GM23338 (cell line): ENCODE measurements at regions not wholly inside any gene's neighbourhood (a gene's known extent, or its start where the extent isn't known, plus 50 kb on each side); places are given as distances from the start of the nearest gene placed in this dataset.

Source experiments
- ATAC-seq: fragments of 200-7000 bp; cut with Tn5 transposase; 3 replicates; pipeline ENCODE4 v1.9.1; 2020
- DNase-seq: peaks from one replicate; pipeline ENCODE4 v3.0.0-alpha.2; 2015; ENCODE audit warnings: low spot score
- H2AFZ ChIP-seq: fragments of 200-600 bp; sonication (generic); 2 replicates; pipeline ENCODE4 v1.8.0; 2016; ENCODE audit warnings: antibody characterized with exemption, mild to moderate bottlenecking, moderate library complexity
- H3F3A ChIP-seq: fragments of 200-600 bp; sonication (generic); replicated peaks from 2 replicates; pipeline ENCODE4 v1.8.0; 2017; ENCODE audit warnings: antibody characterized with exemption, mixed run types, low read depth
- H3K27ac ChIP-seq: fragments of 200-600 bp; sonication (generic); 2 replicates; pipeline ENCODE4 v1.6.1; 2016; ENCODE audit warnings: low read depth
- H3K27me3 ChIP-seq: fragments of 200-600 bp; sonication (generic); 2 replicates; pipeline ENCODE4 v1.8.0; 2016; ENCODE audit warnings: mild to moderate bottlenecking, mixed run types, moderate library complexity; ENCODE audit not compliant: insufficient read depth
- H3K36me3 ChIP-seq: fragments of 200-600 bp; sonication (generic); 2 replicates; pipeline ENCODE4 v1.8.0; 2016; ENCODE audit warnings: mild to moderate bottlenecking; ENCODE audit not compliant: insufficient read depth
- H3K4me1 ChIP-seq: fragments of 200-600 bp; sonication (generic); 2 replicates; pipeline ENCODE4 v1.8.0; 2016; ENCODE audit warnings: mild to moderate bottlenecking, moderate library complexity; ENCODE audit not compliant: insufficient read depth
- H3K4me2 ChIP-seq: fragments of 200-600 bp; sonication (generic); 2 replicates; pipeline ENCODE4 v1.7.1; 2017; ENCODE audit warnings: mixed run types
- H3K4me3 ChIP-seq: fragments of 200-600 bp; sonication (generic); 2 replicates; pipeline ENCODE4 v1.6.1; 2016; ENCODE audit warnings: mixed run types
- H3K79me2 ChIP-seq: fragments of 200-600 bp; sonication (generic); replicated peaks from 2 replicates; pipeline ENCODE4 v1.8.0; 2017; ENCODE audit warnings: mild to moderate bottlenecking; ENCODE audit not compliant: insufficient read depth
- H3K9me2 ChIP-seq: fragments of 200-600 bp; sonication (generic); 2 replicates; pipeline ENCODE4 v1.8.0; 2017; ENCODE audit not compliant: insufficient read depth
- H4K20me1 ChIP-seq: fragments of 200-600 bp; sonication (generic); replicated peaks from 2 replicates; pipeline ENCODE4 v1.8.0; 2017; ENCODE audit warnings: mild to moderate bottlenecking; ENCODE audit not compliant: insufficient read depth
- H3K27ac Mint-ChIP-seq: 2 replicates; pipeline ENCODE4 v1.8.0; 2020; ENCODE audit warnings: inconsistent platforms, mild to moderate bottlenecking, moderate library complexity, mixed read lengths
- H3K27me3 Mint-ChIP-seq: 3 replicates; pipeline ENCODE4 v1.8.0; 2022; ENCODE audit warnings: low read depth, mild to moderate bottlenecking, moderate library complexity, mixed read lengths, inconsistent platforms; ENCODE audit not compliant: insufficient read depth, poor library complexity
- H3K36me3 Mint-ChIP-seq: 3 replicates; pipeline ENCODE4 v1.8.0; 2021; ENCODE audit warnings: low read depth, mild to moderate bottlenecking, inconsistent platforms, moderate library complexity, mixed read lengths
- H3K4me1 Mint-ChIP-seq: 3 replicates; pipeline ENCODE4 v1.8.0; 2020; ENCODE audit warnings: mild to moderate bottlenecking, inconsistent platforms, mixed read lengths
- H3K4me3 Mint-ChIP-seq: 3 replicates; pipeline ENCODE4 v1.8.0; 2021; ENCODE audit warnings: moderate library complexity, mild to moderate bottlenecking, inconsistent platforms, mixed read lengths
- H3K9me3 Mint-ChIP-seq: 3 replicates; pipeline ENCODE4 v1.8.0; 2020; ENCODE audit warnings: moderate library complexity, mild to moderate bottlenecking, inconsistent platforms, mixed read lengths
- CREB1 ChIP-seq: fragments of 250-450 bp; sonication (Bioruptor Pico); IDR thresholded peaks from 2 replicates; pipeline ENCODE4 v1.5.0; 2020; ENCODE audit warnings: low read depth, mild to moderate bottlenecking, moderate library complexity
- EZH2 ChIP-seq: fragments of 200-600 bp; sonication (generic); IDR thresholded peaks from one replicate; pipeline ENCODE4 v1.8.0; 2017; ENCODE audit warnings: antibody characterized with exemption, mild to moderate bottlenecking, low read depth; ENCODE audit not compliant: unreplicated experiment
- EZH2phosphoT487 ChIP-seq: fragments of 200-600 bp; sonication (generic); IDR thresholded peaks from one replicate; pipeline ENCODE4 v1.8.1; 2018; ENCODE audit warnings: antibody characterized with exemption; ENCODE audit not compliant: unreplicated experiment
- JUNB ChIP-seq: IDR thresholded peaks from one replicate; pipeline ENCODE4 v1.6.1; 2016; ENCODE audit warnings: antibody characterized with exemption; ENCODE audit not compliant: unreplicated experiment
- NANOG ChIP-seq: IDR thresholded peaks from 2 replicates; pipeline ENCODE4 v1.6.1; 2016; ENCODE audit warnings: antibody characterized with exemption, borderline replicate concordance
- POLR2AphosphoS5 ChIP-seq: IDR thresholded peaks from 2 replicates; pipeline ENCODE4 v1.6.1; 2016; ENCODE audit warnings: antibody characterized with exemption, low read depth
- STAT1 ChIP-seq: IDR thresholded peaks from one replicate; pipeline ENCODE4 v1.6.1; 2016; ENCODE audit warnings: antibody characterized with exemption; ENCODE audit not compliant: unreplicated experiment
- ZNF114 ChIP-seq: fragments of 250-450 bp; sonication (Bioruptor Pico); IDR thresholded peaks from 2 replicates; pipeline ENCODE4 v1.5.0; 2020; ENCODE audit warnings: mild to moderate bottlenecking, moderate library complexity
- ZNF331 ChIP-seq: fragments of 250-450 bp; sonication (Bioruptor Pico); IDR thresholded peaks from 2 replicates; pipeline ENCODE4 v1.5.0; 2020; ENCODE audit warnings: low read depth, mild to moderate bottlenecking, moderate library complexity
- TF ChIP-seq, protein P1 (sequence below): IDR thresholded peaks from 2 replicates; pipeline ENCODE4 v1.6.1; 2016; ENCODE audit warnings: antibody characterized with exemption
- TF ChIP-seq, protein P2 (sequence below), 2 experiments: fragments of 200-600 bp in 1 of 2; sonication (generic) in 1 of 2; conservative IDR thresholded peaks; 2 replicates each; pipeline versions ENCODE4 v1.5.1 to v1.6.1; 2016 to 2017; ENCODE audit warnings: antibody characterized with exemption in 2 of 2, low read depth in 2 of 2, mild to moderate bottlenecking in 2 of 2, moderate library complexity in 1 of 2
- TF ChIP-seq, protein P3 (sequence below): fragments of 250-450 bp; sonication (Bioruptor Pico); IDR thresholded peaks from 2 replicates; pipeline ENCODE4 v1.5.0; 2020; ENCODE audit warnings: mild to moderate bottlenecking, moderate library complexity

GRCh38 chr4:31408121-31408520 is 688.0 kb downstream of the PCDH7 start:
- DNase-seq: no peak
- H3K27ac ChIP-seq: no peak overlapping the region
- no peaks in the 10 kb centered on the region for H3K36me3 ChIP-seq
- no peaks in the 10 kb centered on the region for H3F3A ChIP-seq
- no peaks in the 10 kb centered on the region for H3K79me2 ChIP-seq
- no peaks in the 10 kb centered on the region for H4K20me1 ChIP-seq
- Mint-ChIP-seq H3K4me3 (no peak overlapping the region), H3K9me3 (no peaks in the 10 kb centered on the region), H3K4me1 (no peaks in the 10 kb centered on the region), H3K36me3 (no peaks in the 10 kb centered on the region), H3K27ac (no peak overlapping the region), H3K27me3 (no peaks in the 10 kb centered on the region)
- H2AFZ ChIP-seq: no peak overlapping the region
- no peak for ATAC-seq
- TF ChIP-seq POLR2AphosphoS5 (no peak), EZH2 (no peak), STAT1 (no peak), ZNF331 (CRISPR knock-in tag) (no peak), EZH2phosphoT487 (no peak), ZNF114 (CRISPR knock-in tag) (no peak), CREB1 (CRISPR knock-in tag) (no peak), NANOG (no peak), JUNB (no peak)
- TF ChIP-seq, protein P1, sequence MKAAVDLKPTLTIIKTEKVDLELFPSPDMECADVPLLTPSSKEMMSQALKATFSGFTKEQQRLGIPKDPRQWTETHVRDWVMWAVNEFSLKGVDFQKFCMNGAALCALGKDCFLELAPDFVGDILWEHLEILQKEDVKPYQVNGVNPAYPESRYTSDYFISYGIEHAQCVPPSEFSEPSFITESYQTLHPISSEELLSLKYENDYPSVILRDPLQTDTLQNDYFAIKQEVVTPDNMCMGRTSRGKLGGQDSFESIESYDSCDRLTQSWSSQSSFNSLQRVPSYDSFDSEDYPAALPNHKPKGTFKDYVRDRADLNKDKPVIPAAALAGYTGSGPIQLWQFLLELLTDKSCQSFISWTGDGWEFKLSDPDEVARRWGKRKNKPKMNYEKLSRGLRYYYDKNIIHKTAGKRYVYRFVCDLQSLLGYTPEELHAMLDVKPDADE: no peak
- TF ChIP-seq, protein P2, sequence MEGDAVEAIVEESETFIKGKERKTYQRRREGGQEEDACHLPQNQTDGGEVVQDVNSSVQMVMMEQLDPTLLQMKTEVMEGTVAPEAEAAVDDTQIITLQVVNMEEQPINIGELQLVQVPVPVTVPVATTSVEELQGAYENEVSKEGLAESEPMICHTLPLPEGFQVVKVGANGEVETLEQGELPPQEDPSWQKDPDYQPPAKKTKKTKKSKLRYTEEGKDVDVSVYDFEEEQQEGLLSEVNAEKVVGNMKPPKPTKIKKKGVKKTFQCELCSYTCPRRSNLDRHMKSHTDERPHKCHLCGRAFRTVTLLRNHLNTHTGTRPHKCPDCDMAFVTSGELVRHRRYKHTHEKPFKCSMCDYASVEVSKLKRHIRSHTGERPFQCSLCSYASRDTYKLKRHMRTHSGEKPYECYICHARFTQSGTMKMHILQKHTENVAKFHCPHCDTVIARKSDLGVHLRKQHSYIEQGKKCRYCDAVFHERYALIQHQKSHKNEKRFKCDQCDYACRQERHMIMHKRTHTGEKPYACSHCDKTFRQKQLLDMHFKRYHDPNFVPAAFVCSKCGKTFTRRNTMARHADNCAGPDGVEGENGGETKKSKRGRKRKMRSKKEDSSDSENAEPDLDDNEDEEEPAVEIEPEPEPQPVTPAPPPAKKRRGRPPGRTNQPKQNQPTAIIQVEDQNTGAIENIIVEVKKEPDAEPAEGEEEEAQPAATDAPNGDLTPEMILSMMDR (conservative IDR thresholded peaks at IDR 0.05; ENCODE audit: low read depth in 2 of 2): no peak
- TF ChIP-seq, protein P3, sequence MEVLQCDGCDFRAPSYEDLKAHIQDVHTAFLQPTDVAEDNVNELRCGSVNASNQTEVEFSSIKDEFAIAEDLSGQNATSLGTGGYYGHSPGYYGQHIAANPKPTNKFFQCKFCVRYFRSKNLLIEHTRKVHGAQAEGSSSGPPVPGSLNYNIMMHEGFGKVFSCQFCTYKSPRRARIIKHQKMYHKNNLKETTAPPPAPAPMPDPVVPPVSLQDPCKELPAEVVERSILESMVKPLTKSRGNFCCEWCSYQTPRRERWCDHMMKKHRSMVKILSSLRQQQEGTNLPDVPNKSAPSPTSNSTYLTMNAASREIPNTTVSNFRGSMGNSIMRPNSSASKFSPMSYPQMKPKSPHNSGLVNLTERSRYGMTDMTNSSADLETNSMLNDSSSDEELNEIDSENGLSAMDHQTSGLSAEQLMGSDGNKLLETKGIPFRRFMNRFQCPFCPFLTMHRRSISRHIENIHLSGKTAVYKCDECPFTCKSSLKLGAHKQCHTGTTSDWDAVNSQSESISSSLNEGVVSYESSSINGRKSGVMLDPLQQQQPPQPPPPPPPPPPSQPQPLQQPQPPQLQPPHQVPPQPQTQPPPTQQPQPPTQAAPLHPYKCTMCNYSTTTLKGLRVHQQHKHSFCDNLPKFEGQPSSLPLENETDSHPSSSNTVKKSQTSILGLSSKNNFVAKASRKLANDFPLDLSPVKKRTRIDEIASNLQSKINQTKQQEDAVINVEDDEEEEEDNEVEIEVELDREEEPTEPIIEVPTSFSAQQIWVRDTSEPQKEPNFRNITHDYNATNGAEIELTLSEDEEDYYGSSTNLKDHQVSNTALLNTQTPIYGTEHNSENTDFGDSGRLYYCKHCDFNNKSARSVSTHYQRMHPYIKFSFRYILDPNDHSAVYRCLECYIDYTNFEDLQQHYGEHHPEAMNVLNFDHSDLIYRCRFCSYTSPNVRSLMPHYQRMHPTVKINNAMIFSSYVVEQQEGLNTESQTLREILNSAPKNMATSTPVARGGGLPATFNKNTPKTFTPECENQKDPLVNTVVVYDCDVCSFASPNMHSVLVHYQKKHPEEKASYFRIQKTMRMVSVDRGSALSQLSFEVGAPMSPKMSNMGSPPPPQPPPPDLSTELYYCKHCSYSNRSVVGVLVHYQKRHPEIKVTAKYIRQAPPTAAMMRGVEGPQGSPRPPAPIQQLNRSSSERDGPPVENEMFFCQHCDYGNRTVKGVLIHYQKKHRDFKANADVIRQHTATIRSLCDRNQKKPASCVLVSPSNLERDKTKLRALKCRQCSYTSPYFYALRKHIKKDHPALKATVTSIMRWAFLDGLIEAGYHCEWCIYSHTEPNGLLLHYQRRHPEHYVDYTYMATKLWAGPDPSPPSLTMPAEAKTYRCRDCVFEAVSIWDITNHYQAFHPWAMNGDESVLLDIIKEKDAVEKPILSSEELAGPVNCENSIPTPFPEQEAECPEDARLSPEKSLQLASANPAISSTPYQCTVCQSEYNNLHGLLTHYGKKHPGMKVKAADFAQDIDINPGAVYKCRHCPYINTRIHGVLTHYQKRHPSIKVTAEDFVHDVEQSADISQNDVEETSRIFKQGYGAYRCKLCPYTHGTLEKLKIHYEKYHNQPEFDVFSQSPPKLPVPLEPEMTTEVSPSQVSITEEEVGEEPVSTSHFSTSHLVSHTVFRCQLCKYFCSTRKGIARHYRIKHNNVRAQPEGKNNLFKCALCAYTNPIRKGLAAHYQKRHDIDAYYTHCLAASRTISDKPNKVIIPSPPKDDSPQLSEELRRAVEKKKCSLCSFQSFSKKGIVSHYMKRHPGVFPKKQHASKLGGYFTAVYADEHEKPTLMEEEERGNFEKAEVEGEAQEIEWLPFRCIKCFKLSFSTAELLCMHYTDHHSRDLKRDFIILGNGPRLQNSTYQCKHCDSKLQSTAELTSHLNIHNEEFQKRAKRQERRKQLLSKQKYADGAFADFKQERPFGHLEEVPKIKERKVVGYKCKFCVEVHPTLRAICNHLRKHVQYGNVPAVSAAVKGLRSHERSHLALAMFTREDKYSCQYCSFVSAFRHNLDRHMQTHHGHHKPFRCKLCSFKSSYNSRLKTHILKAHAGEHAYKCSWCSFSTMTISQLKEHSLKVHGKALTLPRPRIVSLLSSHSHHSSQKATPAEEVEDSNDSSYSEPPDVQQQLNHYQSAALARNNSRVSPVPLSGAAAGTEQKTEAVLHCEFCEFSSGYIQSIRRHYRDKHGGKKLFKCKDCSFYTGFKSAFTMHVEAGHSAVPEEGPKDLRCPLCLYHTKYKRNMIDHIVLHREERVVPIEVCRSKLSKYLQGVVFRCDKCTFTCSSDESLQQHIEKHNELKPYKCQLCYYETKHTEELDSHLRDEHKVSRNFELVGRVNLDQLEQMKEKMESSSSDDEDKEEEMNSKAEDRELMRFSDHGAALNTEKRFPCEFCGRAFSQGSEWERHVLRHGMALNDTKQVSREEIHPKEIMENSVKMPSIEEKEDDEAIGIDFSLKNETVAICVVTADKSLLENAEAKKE (CRISPR knock-in tag): no peak
- no peaks in the 10 kb centered on the region for H3K27me3 ChIP-seq
- H3K4me2 ChIP-seq: no peak overlapping the region
- H3K4me1 ChIP-seq: no peaks in the 10 kb centered on the region
- no peak overlapping the region for H3K4me3 ChIP-seq
- H3K9me2 ChIP-seq: no peaks in the 10 kb centered on the region
